ENCODE measurements at regions not wholly inside any gene's neighbourhood (a gene's known extent, or its start where the extent isn't known, plus 50 kb on each side); places are given as distances from the start of the nearest gene placed in this dataset.
A peak's percentile ranks its signal among the peaks of the same experiment; 100 is the strongest.

- no peak for DNase-seq
Observed at GRCh38 chr5:74336297-74336696, 304.2 kb downstream of the ENC1 start.

- DNase-seq = no peak
Observed at GRCh38 chr5:74334762-74335384, 305.7 kb downstream of the ENC1 start.

- DNase-seq = no peak
Observed at GRCh38 chr5:74334062-74334761, 306.3 kb downstream of the ENC1 start.

GRCh38 chr5:74333430-74333829 lies 307.1 kb downstream of the ENC1 start:
- no peak for DNase-seq

- no peak for DNase-seq
Observed at GRCh38 chr5:74332682-74333081, 307.8 kb downstream of the ENC1 start.

GRCh38 chr5:74332006-74332405 lies 308.5 kb downstream of the ENC1 start:
- DNase-seq = no peak

GRCh38 chr5:74328221-74328630 lies 312.3 kb downstream of the ENC1 start:
- DNase-seq = no peak

GRCh38 chr5:74327339-74327685 lies 313.2 kb downstream of the ENC1 start:
- no peak for DNase-seq

GRCh38 chr5:74326571-74327338 lies 313.8 kb downstream of the ENC1 start:
- DNase-seq = peak; percentile 15

- no peak for DNase-seq
Observed at GRCh38 chr5:74325866-74326265, 314.7 kb downstream of the ENC1 start.

GRCh38 chr5:74324556-74324955 lies 316.0 kb downstream of the ENC1 start:
- DNase-seq = no peak

GRCh38 chr5:74322944-74323343 lies 317.6 kb downstream of the ENC1 start:
- no peak for DNase-seq

- DNase-seq = no peak
Observed at GRCh38 chr5:74322191-74322590, 318.3 kb downstream of the ENC1 start.

- no peak for DNase-seq
Observed at GRCh38 chr5:74321326-74321725, 319.2 kb downstream of the ENC1 start.

GRCh38 chr5:74320526-74320925 lies 320.0 kb downstream of the ENC1 start:
- no peak for DNase-seq

GRCh38 chr5:74319076-74319475 lies 321.5 kb downstream of the ENC1 start:
- no peak for DNase-seq

GRCh38 chr5:74316064-74316603 lies 324.4 kb downstream of the ENC1 start:
- peak; percentile 3 for DNase-seq

GRCh38 chr5:74314906-74315305 lies 325.6 kb downstream of the ENC1 start:
- no peak for DNase-seq

- DNase-seq = no peak
Observed at GRCh38 chr5:74313896-74314295, 326.6 kb downstream of the ENC1 start.

- no peak for DNase-seq
Observed at GRCh38 chr5:74312746-74313145, 327.8 kb downstream of the ENC1 start.

- no peak for DNase-seq
Observed at GRCh38 chr5:74311961-74312360, 328.6 kb downstream of the ENC1 start.

GRCh38 chr5:74310997-74311930 lies 329.3 kb downstream of the ENC1 start:
- no peak for DNase-seq

GRCh38 chr5:74310386-74310785 lies 330.1 kb downstream of the ENC1 start:
- no peak for DNase-seq

Data from stimulated activated CD4-positive, alpha-beta T cell treated with anti-CD3 and anti-CD28 coated beads, Interleukin-4, amount 100 ng/mL, for 1 hour (primary cell).